NCI-H1417 (cell line): ENCODE measurements at regions not wholly inside any gene's neighbourhood (a gene's known extent, or its start where the extent isn't known, plus 50 kb on each side); places are given as distances from the start of the nearest gene placed in this dataset.

ENCODE experiments used
- DNase-seq, 3 experiments: peaks; one replicate each; lab custom pipeline; 2025; lab: John Stamatoyannopoulos, UW

GRCh38 chr2:760001-760400 is 82.8 kb upstream of the TMEM18 start:
- DNase-seq, result no peak

GRCh38 chr2:758073-758820 is 81.0 kb upstream of the TMEM18 start:
- no peak for DNase-seq

DNA sequence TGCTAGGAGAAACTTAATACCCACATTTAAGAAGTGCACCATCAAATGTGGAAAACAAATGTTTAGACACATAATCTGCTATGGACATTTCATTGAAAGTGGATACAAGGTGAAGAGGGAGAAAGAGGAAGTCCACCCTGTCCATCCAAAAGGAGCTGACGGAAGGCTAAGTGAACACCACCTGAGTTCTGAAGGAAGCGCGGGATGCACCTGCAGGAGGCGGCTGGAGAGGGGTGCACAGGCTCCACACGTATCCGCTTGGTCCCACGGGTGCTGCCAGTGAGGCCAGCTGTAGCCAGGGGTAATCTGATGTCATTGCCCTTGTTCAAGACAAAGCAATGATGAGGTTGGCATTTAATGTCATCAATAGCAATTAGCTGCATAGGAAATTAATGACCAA is 75.9 kb upstream of the TMEM18 start:
- no peak for DNase-seq

- DNase-seq, result no peak
Observed at GRCh38 chr2:751474-751873, 74.3 kb upstream of the TMEM18 start.

DNA sequence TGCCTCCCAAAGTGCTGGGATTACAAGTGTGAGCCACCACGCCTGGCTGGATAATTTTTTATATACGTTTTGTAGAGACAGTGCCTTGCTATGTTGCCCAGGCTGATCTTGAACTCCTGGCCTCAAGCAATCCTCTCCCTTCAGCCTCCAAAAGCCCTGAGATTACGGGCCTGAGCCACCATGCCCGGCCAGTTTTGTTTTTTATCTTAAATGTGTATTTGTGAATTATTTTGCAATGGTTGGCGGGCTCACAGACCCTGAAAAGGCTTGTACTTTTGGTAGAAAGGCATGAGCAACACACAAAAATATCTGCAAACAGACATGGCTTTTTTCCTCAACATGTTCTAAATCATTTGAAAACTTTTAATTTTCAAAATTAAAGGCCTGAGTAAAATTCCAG is 73.4 kb upstream of the TMEM18 start:
- no peak for DNase-seq

- DNase-seq, result no peak
Observed at GRCh38 chr2:747762-748351, 70.7 kb upstream of the TMEM18 start.

DNA sequence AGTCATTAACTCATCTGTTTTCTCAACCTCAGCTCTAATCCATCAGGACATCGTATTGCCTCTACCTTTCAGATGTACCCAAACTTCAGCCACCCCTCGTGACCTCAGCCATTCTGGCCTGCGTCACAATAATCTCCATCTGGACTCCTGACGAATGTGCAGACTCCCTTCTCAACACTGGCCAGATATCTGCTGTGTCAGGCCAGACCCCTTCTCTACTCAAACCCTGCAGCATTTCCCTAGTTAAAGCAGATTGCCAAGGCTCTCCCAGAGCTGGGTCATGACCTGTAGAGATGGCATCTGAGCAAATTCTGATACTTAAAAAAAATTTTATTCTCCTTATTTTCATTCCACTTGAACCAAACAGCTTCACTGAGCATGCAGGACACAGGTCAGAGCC is 69.5 kb upstream of the TMEM18 start:
- DNase-seq, result no peak

DNA sequence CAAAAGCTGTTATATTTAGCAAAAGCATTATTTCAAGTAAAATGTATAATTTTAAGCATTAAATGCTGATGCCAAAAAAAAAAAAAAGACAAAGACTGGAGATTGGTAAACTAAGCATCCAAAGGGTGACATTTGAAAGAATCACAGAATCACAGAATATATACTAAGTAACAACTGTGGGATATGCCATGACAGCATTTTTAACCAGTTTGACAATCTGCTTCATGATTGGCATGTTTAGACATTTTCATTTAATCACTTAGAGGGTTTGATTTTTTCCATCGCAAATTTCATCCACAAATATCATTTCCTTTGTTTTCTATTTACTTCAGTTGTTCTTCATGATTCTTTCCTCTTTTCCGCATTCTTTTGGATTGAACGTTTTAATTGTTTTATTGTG is 66.9 kb upstream of the TMEM18 start:
- no peak for DNase-seq

- DNase-seq, result no peak
Observed at GRCh38 chr2:742221-742620, 65.0 kb upstream of the TMEM18 start.

DNA sequence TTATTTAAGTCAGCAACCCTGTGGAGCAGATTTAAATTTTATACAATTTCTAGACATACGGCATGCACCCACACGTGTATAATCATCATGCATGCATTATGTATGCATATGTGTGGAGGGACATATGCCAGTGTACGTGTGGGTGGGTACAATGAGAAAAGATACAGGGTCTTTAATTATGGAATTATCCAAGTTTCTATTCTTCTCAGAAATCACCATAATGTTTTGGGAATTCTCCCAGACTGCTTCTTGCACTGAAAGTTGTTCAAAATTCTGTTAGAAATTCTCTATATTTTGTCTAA is 63.9 kb upstream of the TMEM18 start:
- no peak for DNase-seq

GRCh38 chr2:740322-741194 is 63.4 kb upstream of the TMEM18 start:
- DNase-seq, result peak; percentile 87 to 100 (median 93)

- peak; percentile 78 to 99 (median 87) for DNase-seq
Observed at GRCh38 chr2:739864-740321, 62.7 kb upstream of the TMEM18 start.

- no peak for DNase-seq
Observed at GRCh38 chr2:736939-737338, 59.7 kb upstream of the TMEM18 start.

GRCh38 chr2:735670-736218 is 58.5 kb upstream of the TMEM18 start:
- no peak for DNase-seq

- no peak for DNase-seq
Observed at GRCh38 chr2:734496-734895, 57.3 kb upstream of the TMEM18 start.

- no peak for DNase-seq
Observed at GRCh38 chr2:733495-733894, 56.3 kb upstream of the TMEM18 start.

- no peak for DNase-seq
Observed at GRCh38 chr2:733001-733400, 55.8 kb upstream of the TMEM18 start.

- no peak for DNase-seq
Observed at GRCh38 chr2:731711-732110, 54.5 kb upstream of the TMEM18 start.

- peak in 2 of 3 experiments; percentile 27 to 78 for DNase-seq
Observed at GRCh38 chr2:729376-729861, 52.2 kb upstream of the TMEM18 start.

- no peak for DNase-seq
Observed at GRCh38 chr2:728165-728564, 51.0 kb upstream of the TMEM18 start.

DNA sequence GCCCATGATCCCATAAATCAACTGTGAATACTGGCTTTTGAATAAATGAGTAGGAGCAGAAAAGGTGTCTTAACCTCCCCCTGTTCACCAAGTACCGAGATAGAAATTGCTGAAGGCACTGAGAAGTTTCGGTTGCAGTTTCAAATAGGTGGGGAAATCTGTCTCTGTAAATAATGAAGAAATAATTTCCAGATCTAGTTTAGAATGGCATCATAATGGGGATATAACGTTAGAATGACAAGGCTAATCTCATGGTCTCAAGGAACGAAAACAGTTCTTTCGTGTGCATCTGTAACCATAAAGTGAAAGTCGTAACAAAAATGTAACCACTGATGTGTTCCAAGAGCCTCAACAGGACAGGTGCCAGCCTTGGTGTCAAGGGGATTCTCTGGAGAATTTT is 49.9 kb upstream of the TMEM18 start:
- no peak for DNase-seq
